Stomach (tissue), 8 donors: ENCODE measurements at regions not wholly inside any gene's neighbourhood (a gene's known extent, or its start where the extent isn't known, plus 50 kb on each side); places are given as distances from the start of the nearest gene placed in this dataset.

Source experiments
- DNase-seq, 2 donors: peaks; one replicate each; pipeline versions ENCODE4 v3.0.0 to v3.0.0-alpha.2; 2013 to 2019
- H3K27ac ChIP-seq, 5 donors: fragments of 200-600 bp in 4 of 5; sonication (generic) in 4 of 5; one replicate each; pipeline ENCODE4 v1.5.1; 2013 to 2019; ENCODE audit warnings: mild to moderate bottlenecking in 1 of 5, moderate library complexity in 1 of 5
- H3K27me3 ChIP-seq, 3 donors: fragments of 200-600 bp; sonication (generic); one replicate each; pipeline ENCODE4 v1.5.1; 2017 to 2019; ENCODE audit warnings: mixed run types in 1 of 3
- H3K36me3 ChIP-seq, 4 donors: fragments of 200-600 bp; sonication (generic); 1 replicate in 3 of 4; 2 replicates in 1 of 4; pipeline ENCODE4 v1.5.1; 2016 to 2019
- H3K4me1 ChIP-seq, 4 donors: fragments of 200-600 bp; sonication (generic); one replicate each; pipeline ENCODE4 v1.5.1; 2016 to 2019
- H3K4me3 ChIP-seq, 4 donors: fragments of 200-600 bp; sonication (generic) in 3 of 4; one replicate each; pipeline ENCODE4 v1.5.1; 2016 to 2019; ENCODE audit warnings: mild to moderate bottlenecking in 1 of 4
- H3K9me3 ChIP-seq, 4 donors: fragments of 200-600 bp; sonication (generic); one replicate each; pipeline ENCODE4 v1.5.1; 2016 to 2019
- CTCF ChIP-seq, 7 experiments: fragments of 450-650 bp in 4 of 7; fragments of 200-600 bp in 3 of 7; sonication (generic) in 3 of 7; IDR thresholded peaks; one replicate each; pipeline ENCODE4 v1.5.1; 2016 to 2019; ENCODE audit warnings: antibody characterized with exemption in 7 of 7, control low read depth in 2 of 7, mild to moderate bottlenecking in 1 of 7
- EP300 ChIP-seq: sonication (generic); formaldehyde crosslinking; IDR thresholded peaks from one replicate; pipeline ENCODE4 v1.6.1; 2017; ENCODE audit warnings: antibody characterized with exemption
- POLR2A ChIP-seq, 4 donors: fragments of 450-650 bp; IDR thresholded peaks; one replicate each; pipeline ENCODE4 v1.6.1; 2016; ENCODE audit warnings: antibody characterized with exemption in 4 of 4, control low read depth in 2 of 4, mild to moderate bottlenecking in 1 of 4, moderate library complexity in 1 of 4
- POLR2AphosphoS5 ChIP-seq, 3 donors: sonication (generic); formaldehyde crosslinking; IDR thresholded peaks; one replicate each; pipeline ENCODE4 v1.6.1; 2016; ENCODE audit warnings: antibody characterized with exemption in 3 of 3
- WGBS, 5 donors: extraction: QIAGEN DNeasy Blood & Tissue Kit in 3 of 5; methylation state at CpG; one replicate each; pipeline versions ENCODE4 v1.1.5 to v1.1.7; 2013 to 2018; 5-methylcytosine and 5-hydroxymethylcytosine counted together
- intact Hi-C: fragments of 100-400 bp; cut with DNase I; formaldehyde crosslinking; loops from one replicate; pipeline ENCODE4 v1.15.1; 2023; ENCODE audit warnings: low total_unique reads
- donor health status: healthy with polysubstance abuse.
- donor health status: Bipolar disorder and iron deficiency.
- donor health status: healthy.

- intact Hi-C loops, result no loop called here
- H3K9me3 ChIP-seq, result no peaks in the 10 kb centered on the region
- no peak overlapping the region for H3K27ac ChIP-seq
- no peak overlapping the region for H3K4me3 ChIP-seq
- H3K27me3 ChIP-seq, result no peaks in the 10 kb centered on the region
- H3K36me3 ChIP-seq, result no peaks in the 10 kb centered on the region
- TF ChIP-seq EP300 (no peak), POLR2AphosphoS5 (IDR thresholded peaks at IDR 0.05) (no peak), CTCF (IDR thresholded peaks at IDR 0.05) (no peak), POLR2A (IDR thresholded peaks at IDR 0.05) (no peak)
- no peaks in the 10 kb centered on the region for H3K4me1 ChIP-seq
- peak in 1 of 2 donors; percentile 15 for DNase-seq
- WGBS, 5 donors, result 33 to 49% (median 41%) methylated on average over 2 of the region's 2 CpGs
Observed at GRCh38 chr3:191120447-191121298, 78.4 kb upstream of the OSTN start.

DNA sequence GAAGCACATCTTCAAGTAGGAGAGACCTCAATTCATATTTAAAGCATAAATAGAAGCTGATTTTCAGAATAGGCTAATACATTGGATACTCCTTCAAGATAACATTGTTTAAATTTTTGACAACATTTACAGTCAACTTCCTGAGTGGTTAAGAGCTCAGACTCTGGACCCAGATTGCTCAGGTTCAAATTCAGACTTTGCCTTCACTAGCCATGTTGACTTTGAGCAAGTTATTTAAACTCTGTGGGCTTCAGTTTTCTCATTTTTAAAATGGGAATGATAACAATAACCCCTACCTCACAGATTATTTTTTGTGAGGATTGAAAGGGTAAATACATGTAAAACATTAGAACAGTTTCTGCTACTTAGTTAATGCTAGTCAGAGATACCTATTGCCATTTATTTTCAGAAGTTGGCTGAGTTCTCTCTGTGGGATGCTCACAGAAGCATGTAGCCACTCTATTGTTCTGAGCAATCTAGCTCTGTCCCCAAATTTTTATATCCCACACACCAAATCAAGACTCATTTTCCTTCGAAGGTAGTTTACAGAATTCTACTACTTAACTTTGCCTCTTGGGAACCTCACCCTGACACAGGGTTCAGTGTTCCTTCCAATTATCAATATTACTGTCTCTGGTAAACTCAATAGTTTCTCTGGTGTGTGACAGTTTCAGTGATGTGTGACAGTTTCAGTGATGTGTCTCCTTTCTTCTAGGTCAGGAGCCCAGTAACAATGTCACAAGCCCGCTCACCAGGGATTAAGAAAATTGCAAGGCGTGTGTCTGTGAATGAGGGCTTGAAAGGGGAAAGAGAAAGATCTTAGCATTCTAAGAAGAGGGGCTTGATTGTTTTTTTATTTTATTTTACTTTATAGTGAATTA is 79.4 kb upstream of the OSTN start:
- 84 to 92% (median 86%) methylated on average over 3 of the region's 3 CpGs for WGBS, 5 donors
- no peak for TF ChIP-seq CTCF (IDR thresholded peaks at IDR 0.05)
- no peak for TF ChIP-seq EP300
- TF ChIP-seq POLR2A (IDR thresholded peaks at IDR 0.05), result no peak
- no peak for TF ChIP-seq POLR2AphosphoS5 (IDR thresholded peaks at IDR 0.05)
- no peaks in the 10 kb centered on the region for H3K4me1 ChIP-seq
- no peak overlapping the region for H3K4me3 ChIP-seq
- no peak overlapping the region for H3K27ac ChIP-seq
- intact Hi-C loops, result no loop called here
- H3K9me3 ChIP-seq, result no peaks in the 10 kb centered on the region
- DNase-seq, result no peak
- H3K36me3 ChIP-seq, result no peaks in the 10 kb centered on the region
- H3K27me3 ChIP-seq, result no peaks in the 10 kb centered on the region

DNA sequence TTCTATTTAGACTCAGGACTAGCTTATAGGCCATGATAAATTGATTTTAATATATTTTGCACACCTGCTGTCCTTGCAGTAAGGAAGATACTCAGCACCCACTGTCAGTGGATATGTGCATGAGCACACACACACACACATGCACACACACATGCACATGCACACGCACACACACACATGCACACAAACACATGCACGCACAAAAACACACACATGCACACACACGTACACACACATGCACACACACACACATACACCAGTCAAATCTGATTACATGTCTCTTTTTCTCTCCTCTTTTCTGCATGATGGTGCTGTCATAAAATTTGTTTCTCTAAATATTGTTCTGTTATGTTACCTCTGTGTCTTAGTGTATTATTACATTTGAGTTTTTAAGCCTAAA is 87.3 kb upstream of the OSTN start:
- TF ChIP-seq CTCF (IDR thresholded peaks at IDR 0.05) (no peak), POLR2A (IDR thresholded peaks at IDR 0.05) (no peak), EP300 (no peak), POLR2AphosphoS5 (IDR thresholded peaks at IDR 0.05) (no peak)
- WGBS, 5 donors, result 53 to 95% (median 61%) methylated on average over 3 of the region's 3 CpGs
- DNase-seq, result no peak

DNA sequence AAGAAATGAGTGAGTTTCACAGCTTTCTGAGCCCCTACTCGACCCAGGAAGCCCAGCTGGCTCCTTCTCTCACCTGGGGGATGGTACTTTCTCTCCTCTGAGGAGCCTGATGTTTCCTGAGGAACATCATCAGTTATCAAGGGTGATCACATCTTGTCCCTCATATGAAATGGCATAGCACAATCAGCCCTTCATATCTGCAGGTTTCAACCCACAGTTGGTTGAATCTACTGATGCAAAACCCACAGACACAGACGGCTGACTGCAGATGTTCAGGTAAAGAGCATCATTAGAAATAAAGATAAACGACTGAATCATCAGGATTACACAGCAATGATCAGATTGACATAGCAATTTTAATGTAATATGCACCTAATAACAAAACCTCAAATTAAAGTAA is 93.6 kb upstream of the OSTN start:
- no peaks in the 10 kb centered on the region for H3K9me3 ChIP-seq
- no peak overlapping the region for H3K4me3 ChIP-seq
- H3K4me1 ChIP-seq, result no peaks in the 10 kb centered on the region
- TF ChIP-seq POLR2AphosphoS5 (IDR thresholded peaks at IDR 0.05), result no peak
- TF ChIP-seq CTCF (IDR thresholded peaks at IDR 0.05), result no peak
- no peak for TF ChIP-seq POLR2A (IDR thresholded peaks at IDR 0.05)
- TF ChIP-seq EP300, result no peak
- no peak overlapping the region for H3K27ac ChIP-seq
- intact Hi-C loops, result no loop called here
- no peak for DNase-seq
- no peaks in the 10 kb centered on the region for H3K27me3 ChIP-seq
- H3K36me3 ChIP-seq, result no peaks in the 10 kb centered on the region
- WGBS, 5 donors, result 59 to 61% (median 60%) methylated on average over 3 of the region's 3 CpGs

More for the DNA sequence above, 87.3 kb upstream of the OSTN start:
- intact Hi-C loops, result no loop called here
- Histone ChIP-seq H3K4me1 (no peaks in the 10 kb centered on the region), H3K4me3 (no peak overlapping the region), H3K27ac (no peak overlapping the region), H3K27me3 (no peaks in the 10 kb centered on the region), H3K9me3 (no peaks in the 10 kb centered on the region), H3K36me3 (no peaks in the 10 kb centered on the region)
